NCI-H146 (cell line): ENCODE measurements at regions not wholly inside any gene's neighbourhood (a gene's known extent, or its start where the extent isn't known, plus 50 kb on each side); places are given as distances from the start of the nearest gene placed in this dataset.

ENCODE experiments used
- DNase-seq: peaks from one replicate; lab custom pipeline; 2025; lab: John Stamatoyannopoulos, UW

- DNase-seq, result no peak
Measured at GRCh38 chr10:64505501-64505900, 984.3 kb downstream of the REEP3 start.

GRCh38 chr10:64506963-64507362 is 985.8 kb downstream of the REEP3 start:
- no peak for DNase-seq

- DNase-seq, result no peak
Measured at GRCh38 chr10:64507651-64508028, 986.4 kb downstream of the REEP3 start.

GRCh38 chr10:64508029-64508661 is 986.9 kb downstream of the REEP3 start:
- no peak for DNase-seq

GRCh38 chr10:64515970-64516699 is 994.9 kb downstream of the REEP3 start:
- no peak for DNase-seq

GRCh38 chr10:64518456-64518855 is 997.3 kb downstream of the REEP3 start:
- DNase-seq, result no peak

- DNase-seq, result no peak
Measured at GRCh38 chr10:64519427-64519826, 998.2 kb downstream of the REEP3 start.

- DNase-seq, result no peak
Measured at GRCh38 chr10:64519831-64520230, 998.6 kb downstream of the REEP3 start.

- DNase-seq, result no peak
Measured at GRCh38 chr10:64523065-64523759, 1002.0 kb downstream of the REEP3 start.

- DNase-seq, result no peak
Measured at GRCh38 chr10:64528294-64529002, 1007.2 kb downstream of the REEP3 start.

- no peak for DNase-seq
Measured at GRCh38 chr10:64529003-64529350, 1007.8 kb downstream of the REEP3 start.

GRCh38 chr10:64534616-64535015 is 1013.4 kb downstream of the REEP3 start:
- DNase-seq, result no peak

- DNase-seq, result no peak
Measured at GRCh38 chr10:64535131-64535867, 1014.1 kb downstream of the REEP3 start.

- DNase-seq, result no peak
Measured at GRCh38 chr10:64537112-64537511, 1015.9 kb downstream of the REEP3 start.

- DNase-seq, result no peak
Measured at GRCh38 chr10:64537928-64538327, 1016.7 kb downstream of the REEP3 start.

- no peak for DNase-seq
Measured at GRCh38 chr10:64546073-64546472, 1024.9 kb downstream of the REEP3 start.

- no peak for DNase-seq
Measured at GRCh38 chr10:64547168-64547567, 1026.0 kb downstream of the REEP3 start.

- no peak for DNase-seq
Measured at GRCh38 chr10:64555666-64556065, 1034.5 kb downstream of the REEP3 start.

- no peak for DNase-seq
Measured at GRCh38 chr10:64558094-64558835, 1037.1 kb downstream of the REEP3 start.

GRCh38 chr10:64571056-64571455 is 1049.9 kb downstream of the REEP3 start:
- DNase-seq, result no peak

GRCh38 chr10:64573623-64574325 is 1052.6 kb downstream of the REEP3 start:
- no peak for DNase-seq
